AG04450 (cell line): ENCODE measurements at regions not wholly inside any gene's neighbourhood (a gene's known extent, or its start where the extent isn't known, plus 50 kb on each side); places are given as distances from the start of the nearest gene placed in this dataset.
"Not testable (repeated sequence)": the region's sequence is repeated elsewhere in the genome, so short reads cannot be mapped to it uniquely, and the experiment has no call there.

ENCODE experiments used
- CTCF ChIA-PET: fragments of 300-600, 350-600 bp; formaldehyde crosslinking; extraction: SDS; loops from one replicate; lab custom pipeline; 2022; ENCODE audit warnings: antibody characterized with exemption, inconsistent platforms; lab: Charles Lee
- POLR2A ChIA-PET: fragments of 350-600 bp; formaldehyde crosslinking; extraction: SDS; loops from one replicate; lab custom pipeline; 2021; ENCODE audit warnings: antibody characterized with exemption, inconsistent platforms; lab: Yijun Ruan, JAX
- DNase-seq: peaks from one replicate; pipeline ENCODE4 v3.0.0-alpha.2; 2011; ENCODE audit warnings: low read depth, low spot score
- H3K27ac ChIP-seq: one replicate; pipeline ENCODE4 v1.5.1; 2012; ENCODE audit warnings: low read depth, low read length, control low read depth
- H3K27me3 ChIP-seq: one replicate; pipeline ENCODE4 v1.6.0; 2012; ENCODE audit warnings: low read length; ENCODE audit not compliant: control insufficient read depth, insufficient read depth
- H3K4me3 ChIP-seq: 2 replicates; pipeline ENCODE4 v1.5.1; 2011; ENCODE audit warnings: mild to moderate bottlenecking, low read depth, low read length, control low read depth
- H3K9me3 ChIP-seq: 2 replicates; pipeline ENCODE4 v1.5.1; 2012; ENCODE audit warnings: low read length; ENCODE audit not compliant: control insufficient read depth, insufficient read depth
- TF ChIP-seq, protein P1 (sequence below): IDR thresholded peaks from 2 replicates; pipeline ENCODE4 v1.5.1; 2011; ENCODE audit warnings: low read depth, low read length, control low read depth, inconsistent platforms

DNA sequence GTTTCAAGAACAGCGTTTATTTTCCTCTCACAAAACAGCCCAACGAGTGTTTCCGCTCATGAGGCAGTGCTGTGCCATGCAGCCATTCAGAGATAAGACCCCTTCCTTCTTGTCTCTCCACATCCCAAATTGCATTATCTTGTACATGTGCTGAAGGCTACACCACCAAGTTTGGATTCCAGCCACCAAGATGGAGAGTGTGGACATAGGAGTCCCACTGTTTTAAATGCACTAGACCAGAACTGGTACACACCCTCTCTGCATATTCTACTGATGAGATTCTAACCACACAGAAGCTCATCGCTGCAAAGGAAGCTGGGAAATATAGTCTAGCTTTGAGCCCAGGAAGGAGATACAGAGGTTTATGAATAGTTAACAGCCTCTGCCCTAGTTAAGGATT lies 509.4 kb downstream of the NFIB start:
- no peak for DNase-seq
- POLR2A ChIA-PET = no interaction called here
- H3K4me3 ChIP-seq = no peak overlapping the region
- CTCF ChIA-PET = no interaction called here
- no peak overlapping the region for H3K27ac ChIP-seq
- no peaks in the 10 kb centered on the region for H3K27me3 ChIP-seq
- TF ChIP-seq, protein P1, sequence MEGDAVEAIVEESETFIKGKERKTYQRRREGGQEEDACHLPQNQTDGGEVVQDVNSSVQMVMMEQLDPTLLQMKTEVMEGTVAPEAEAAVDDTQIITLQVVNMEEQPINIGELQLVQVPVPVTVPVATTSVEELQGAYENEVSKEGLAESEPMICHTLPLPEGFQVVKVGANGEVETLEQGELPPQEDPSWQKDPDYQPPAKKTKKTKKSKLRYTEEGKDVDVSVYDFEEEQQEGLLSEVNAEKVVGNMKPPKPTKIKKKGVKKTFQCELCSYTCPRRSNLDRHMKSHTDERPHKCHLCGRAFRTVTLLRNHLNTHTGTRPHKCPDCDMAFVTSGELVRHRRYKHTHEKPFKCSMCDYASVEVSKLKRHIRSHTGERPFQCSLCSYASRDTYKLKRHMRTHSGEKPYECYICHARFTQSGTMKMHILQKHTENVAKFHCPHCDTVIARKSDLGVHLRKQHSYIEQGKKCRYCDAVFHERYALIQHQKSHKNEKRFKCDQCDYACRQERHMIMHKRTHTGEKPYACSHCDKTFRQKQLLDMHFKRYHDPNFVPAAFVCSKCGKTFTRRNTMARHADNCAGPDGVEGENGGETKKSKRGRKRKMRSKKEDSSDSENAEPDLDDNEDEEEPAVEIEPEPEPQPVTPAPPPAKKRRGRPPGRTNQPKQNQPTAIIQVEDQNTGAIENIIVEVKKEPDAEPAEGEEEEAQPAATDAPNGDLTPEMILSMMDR = no peak
- no peaks in the 10 kb centered on the region for H3K9me3 ChIP-seq

DNA sequence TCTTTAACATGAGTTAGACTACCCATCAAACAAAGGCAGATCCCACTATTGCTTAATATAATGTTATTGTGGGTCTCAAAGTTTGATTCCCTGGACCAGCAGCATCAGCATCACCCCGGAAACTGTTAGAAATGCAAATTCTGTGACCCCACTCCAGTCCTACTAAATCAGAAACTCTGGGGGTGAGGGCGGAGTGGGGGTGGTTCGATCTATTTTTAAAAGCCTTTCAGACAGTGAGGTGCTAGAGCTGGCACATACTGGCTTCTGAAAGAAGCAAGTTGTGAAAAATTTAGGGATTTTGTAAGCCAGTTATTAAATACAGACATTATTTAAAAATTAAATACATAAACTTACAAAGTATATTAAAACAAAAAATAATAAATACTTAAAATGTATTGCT lies 513.2 kb downstream of the NFIB start:
- TF ChIP-seq, protein P1 = no peak
- Histone ChIP-seq H3K9me3 (no peaks in the 10 kb centered on the region), H3K4me3 (no peak overlapping the region), H3K27ac (no peak overlapping the region), H3K27me3 (no peaks in the 10 kb centered on the region)
- DNase-seq = no peak
- ChIA-PET CTCF (no interaction called here), POLR2A (no interaction called here)

DNA sequence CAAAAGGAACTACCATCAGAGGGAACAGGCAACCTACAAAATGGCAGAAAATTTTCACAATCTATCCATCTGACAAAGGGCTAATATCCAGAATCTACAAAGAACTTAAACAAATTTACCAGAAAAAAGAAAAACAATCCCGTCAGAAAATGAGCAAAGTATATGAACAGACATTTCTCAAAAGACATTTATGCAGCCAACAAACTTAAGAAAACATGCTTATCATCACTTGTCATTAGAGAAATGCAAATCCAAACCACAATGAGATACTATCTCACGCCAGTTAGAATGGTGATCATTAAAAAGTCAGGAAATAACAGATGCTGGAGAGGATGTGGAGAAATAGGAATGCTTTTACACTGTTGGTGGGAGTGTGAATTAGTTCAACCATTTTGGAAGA lies 516.2 kb downstream of the NFIB start:
- DNase-seq, H3K27ac ChIP-seq, H3K27me3 ChIP-seq, CTCF ChIA-PET, POLR2A ChIA-PET, H3K9me3 ChIP-seq, H3K4me3 ChIP-seq: not testable (repeated sequence)

DNA sequence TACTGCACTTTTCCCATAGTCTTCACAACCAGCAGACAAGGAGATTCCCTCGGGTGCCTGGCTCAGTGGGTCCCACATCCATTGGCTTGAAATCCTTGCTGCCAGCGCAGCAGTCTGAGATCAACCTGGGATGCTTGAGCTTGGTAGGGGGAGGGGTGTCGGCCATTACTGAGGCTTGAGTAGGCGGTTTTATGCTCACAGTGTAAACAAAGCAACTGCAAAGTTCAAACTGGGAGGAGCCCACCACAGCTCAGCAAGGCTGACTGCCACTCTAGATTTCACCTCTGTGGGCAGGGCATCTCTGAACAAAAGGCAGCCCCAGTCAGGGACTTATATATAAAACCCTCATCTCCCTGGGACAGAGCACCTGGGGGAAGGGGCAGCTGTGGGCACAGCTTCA lies 512.3 kb upstream of the MPDZ start:
- TF ChIP-seq, protein P1 = no peak
- no peak overlapping the region for H3K4me3 ChIP-seq
- no peak for DNase-seq
- H3K9me3 ChIP-seq = no peaks in the 10 kb centered on the region
- H3K27me3 ChIP-seq = peaks cover 3% of the 10 kb centered on the region
- ChIA-PET CTCF (no interaction called here), POLR2A (no interaction called here)
- H3K27ac ChIP-seq = no peak overlapping the region

- POLR2A ChIA-PET = no interaction called here
- Histone ChIP-seq H3K9me3 (no peaks in the 10 kb centered on the region), H3K4me3 (no peak overlapping the region), H3K27ac (no peak overlapping the region), H3K27me3 (peaks cover 3% of the 10 kb centered on the region)
- no peak for DNase-seq
- TF ChIP-seq, protein P1 = no peak
- CTCF ChIA-PET = interaction anchor here (0.6 kb wide), 1 partner anchor 644 kb away, joined by 3 read pairs; no protein-coding TSS in a partner anchor
These were observed 510.6 kb upstream of the MPDZ start for GRCh38 chr9:13790055-13790454.
